Parathyroid adenoma (tissue), 2 donors: ENCODE measurements at regions not wholly inside any gene's neighbourhood (a gene's known extent, or its start where the extent isn't known, plus 50 kb on each side); places are given as distances from the start of the nearest gene placed in this dataset.

ENCODE experiments used
- H2AFZ ChIP-seq: fragments of 300-600 bp; sonication (generic); one replicate; pipeline ENCODE4 v1.7.0; 2017; ENCODE audit warnings: antibody characterized with exemption, mild to moderate bottlenecking
- H3K27ac ChIP-seq: fragments of 300-600 bp; sonication (generic); one replicate; pipeline ENCODE4 v1.7.0; 2017
- H3K27me3 ChIP-seq: fragments of 300-600 bp; sonication (generic); one replicate; pipeline ENCODE4 v1.7.0; 2017; ENCODE audit warnings: low read length; ENCODE audit not compliant: control insufficient read depth, insufficient read depth
- H3K36me3 ChIP-seq: fragments of 300-600 bp; sonication (generic); one replicate; pipeline ENCODE4 v1.7.0; 2017; ENCODE audit warnings: low read length; ENCODE audit not compliant: control insufficient read depth, insufficient read depth
- H3K4me1 ChIP-seq: fragments of 300-600 bp; sonication (generic); one replicate; pipeline ENCODE4 v1.7.0; 2017; ENCODE audit warnings: control low read depth
- H3K4me2 ChIP-seq: fragments of 300-600 bp; sonication (generic); one replicate; pipeline ENCODE4 v1.7.0; 2017; ENCODE audit warnings: low read length
- H3K4me3 ChIP-seq: fragments of 300-600 bp; sonication (generic); one replicate; pipeline ENCODE4 v1.7.0; 2017; ENCODE audit warnings: low read depth, low read length
- H3K79me2 ChIP-seq: fragments of 300-600 bp; sonication (generic); one replicate; pipeline ENCODE4 v1.7.0; 2017; ENCODE audit warnings: control low read depth
- H3K9ac ChIP-seq: fragments of 300-600 bp; sonication (generic); one replicate; pipeline ENCODE4 v1.7.0; 2017; ENCODE audit warnings: mild to moderate bottlenecking
- H3K9me3 ChIP-seq: fragments of 300-600 bp; sonication (generic); one replicate; pipeline ENCODE4 v1.7.0; 2017; ENCODE audit warnings: low read length; ENCODE audit not compliant: control insufficient read depth
- TF ChIP-seq, protein P1 (sequence below): fragments of 300-600 bp; sonication (generic); IDR thresholded peaks from one replicate; pipeline ENCODE4 v1.7.0; 2017; ENCODE audit warnings: antibody characterized with exemption, mild to moderate bottlenecking
- donor health status: primary hyperparathyroidism.

DNA sequence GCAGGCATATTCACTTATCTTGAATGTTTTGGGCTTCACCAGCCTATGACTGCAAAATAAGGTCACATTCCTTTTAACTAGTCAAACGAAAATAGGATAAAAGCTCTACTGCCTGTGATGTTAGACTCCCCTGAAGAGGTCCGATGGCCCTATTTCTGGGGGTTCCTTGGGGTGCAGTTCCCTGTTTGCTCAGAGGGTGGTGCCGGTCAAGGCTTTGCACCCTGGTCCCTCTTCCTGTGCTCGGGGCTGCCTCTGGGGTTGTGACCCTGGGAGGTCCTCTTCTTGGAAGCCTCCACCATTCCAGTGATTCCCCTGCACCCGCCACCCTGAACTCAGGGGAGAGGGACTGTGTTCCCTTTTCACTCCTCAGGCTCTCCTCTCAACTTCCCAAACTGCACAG is 86.7 kb upstream of the ANKRD34C start:
- Histone ChIP-seq H3K79me2 (no peaks in the 10 kb centered on the region), H2AFZ (no peak overlapping the region), H3K9me3 (no peaks in the 10 kb centered on the region), H3K9ac (no peak overlapping the region), H3K36me3 (no peaks in the 10 kb centered on the region), H3K4me1 (no peaks in the 10 kb centered on the region), H3K4me3 (no peak overlapping the region), H3K27ac (no peak overlapping the region), H3K27me3 (no peaks in the 10 kb centered on the region), H3K4me2 (no peak overlapping the region)
- TF ChIP-seq, protein P1, sequence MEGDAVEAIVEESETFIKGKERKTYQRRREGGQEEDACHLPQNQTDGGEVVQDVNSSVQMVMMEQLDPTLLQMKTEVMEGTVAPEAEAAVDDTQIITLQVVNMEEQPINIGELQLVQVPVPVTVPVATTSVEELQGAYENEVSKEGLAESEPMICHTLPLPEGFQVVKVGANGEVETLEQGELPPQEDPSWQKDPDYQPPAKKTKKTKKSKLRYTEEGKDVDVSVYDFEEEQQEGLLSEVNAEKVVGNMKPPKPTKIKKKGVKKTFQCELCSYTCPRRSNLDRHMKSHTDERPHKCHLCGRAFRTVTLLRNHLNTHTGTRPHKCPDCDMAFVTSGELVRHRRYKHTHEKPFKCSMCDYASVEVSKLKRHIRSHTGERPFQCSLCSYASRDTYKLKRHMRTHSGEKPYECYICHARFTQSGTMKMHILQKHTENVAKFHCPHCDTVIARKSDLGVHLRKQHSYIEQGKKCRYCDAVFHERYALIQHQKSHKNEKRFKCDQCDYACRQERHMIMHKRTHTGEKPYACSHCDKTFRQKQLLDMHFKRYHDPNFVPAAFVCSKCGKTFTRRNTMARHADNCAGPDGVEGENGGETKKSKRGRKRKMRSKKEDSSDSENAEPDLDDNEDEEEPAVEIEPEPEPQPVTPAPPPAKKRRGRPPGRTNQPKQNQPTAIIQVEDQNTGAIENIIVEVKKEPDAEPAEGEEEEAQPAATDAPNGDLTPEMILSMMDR, result no peak

DNA sequence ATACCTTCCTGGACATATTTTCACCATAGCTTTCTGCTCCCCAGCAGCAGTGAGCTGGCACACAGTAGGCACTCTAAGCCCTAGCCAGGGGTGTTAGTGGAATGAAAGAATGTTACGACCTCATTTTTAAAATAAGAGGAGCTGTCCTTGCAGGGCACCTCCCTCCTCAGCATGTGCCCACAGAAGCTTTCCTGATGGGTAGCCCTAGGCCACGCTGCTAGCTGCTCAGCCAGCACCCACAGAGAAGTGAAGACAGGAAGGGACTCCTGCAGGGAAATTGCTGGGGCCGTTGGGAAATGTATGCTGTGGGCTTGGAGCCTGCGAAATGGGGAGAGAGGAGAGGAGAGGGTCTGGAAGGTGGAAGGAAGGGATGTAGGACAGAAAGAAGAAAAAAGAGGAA is 87.3 kb upstream of the ANKRD34C start:
- H3K4me1 ChIP-seq, result no peaks in the 10 kb centered on the region
- no peaks in the 10 kb centered on the region for H3K9me3 ChIP-seq
- H3K27ac ChIP-seq, result no peak overlapping the region
- no peaks in the 10 kb centered on the region for H3K36me3 ChIP-seq
- H3K27me3 ChIP-seq, result no peaks in the 10 kb centered on the region
- no peak overlapping the region for H2AFZ ChIP-seq
- H3K79me2 ChIP-seq, result no peaks in the 10 kb centered on the region
- H3K4me3 ChIP-seq, result no peak overlapping the region
- no peak overlapping the region for H3K4me2 ChIP-seq
- no peak overlapping the region for H3K9ac ChIP-seq
- TF ChIP-seq, protein P1, result no peak

DNA sequence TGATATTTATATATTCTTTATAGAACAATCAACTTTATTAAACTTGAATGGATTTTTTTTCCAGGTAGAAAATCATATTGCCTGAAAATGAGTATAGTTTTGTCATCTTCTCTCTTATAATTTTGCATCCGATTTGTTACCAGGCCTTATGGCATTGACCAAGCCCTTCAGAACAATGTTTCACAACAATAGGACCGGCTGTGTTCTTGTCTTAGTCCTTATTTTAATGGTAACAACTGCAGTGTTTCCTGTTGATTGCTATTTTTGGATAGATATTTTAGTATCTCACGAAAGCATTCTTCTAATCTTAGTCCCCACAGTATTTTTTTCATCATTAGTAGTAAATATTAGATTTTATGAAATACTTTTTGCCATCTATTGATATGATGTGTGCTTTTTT is 88.1 kb upstream of the ANKRD34C start:
- H3K27ac ChIP-seq, result no peak overlapping the region
- H3K36me3 ChIP-seq, result no peaks in the 10 kb centered on the region
- TF ChIP-seq, protein P1, result no peak
- no peak overlapping the region for H3K4me3 ChIP-seq
- no peak overlapping the region for H3K4me2 ChIP-seq
- no peaks in the 10 kb centered on the region for H3K9me3 ChIP-seq
- H3K9ac ChIP-seq, result no peak overlapping the region
- H3K79me2 ChIP-seq, result no peaks in the 10 kb centered on the region
- no peaks in the 10 kb centered on the region for H3K4me1 ChIP-seq
- H3K27me3 ChIP-seq, result no peaks in the 10 kb centered on the region
- no peak overlapping the region for H2AFZ ChIP-seq

DNA sequence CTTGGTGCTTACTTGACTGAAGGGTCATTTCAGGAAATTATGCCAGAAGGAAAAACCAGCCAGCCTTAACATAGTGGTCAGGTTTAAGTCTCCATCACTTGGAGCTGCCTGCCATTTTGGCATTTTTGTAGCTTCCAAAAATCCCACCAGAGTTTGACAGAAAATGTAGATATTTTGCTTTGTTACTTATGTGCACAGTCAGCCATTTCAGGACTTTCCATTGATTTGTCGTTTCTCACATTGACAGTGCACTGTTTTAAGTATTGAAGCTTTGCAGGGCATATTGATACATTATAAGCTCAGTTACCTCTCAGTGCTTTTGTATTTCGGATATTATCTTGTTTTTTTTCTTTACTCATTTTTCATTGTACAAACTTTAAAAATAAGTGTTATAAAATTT is 89.0 kb upstream of the ANKRD34C start:
- Histone ChIP-seq H3K9ac (no peak overlapping the region), H3K27me3 (no peaks in the 10 kb centered on the region), H3K27ac (no peak overlapping the region), H3K4me3 (no peak overlapping the region), H2AFZ (no peak overlapping the region), H3K4me1 (no peaks in the 10 kb centered on the region), H3K4me2 (no peak overlapping the region), H3K36me3 (no peaks in the 10 kb centered on the region), H3K9me3 (no peaks in the 10 kb centered on the region), H3K79me2 (no peaks in the 10 kb centered on the region)
- TF ChIP-seq, protein P1, result no peak

DNA sequence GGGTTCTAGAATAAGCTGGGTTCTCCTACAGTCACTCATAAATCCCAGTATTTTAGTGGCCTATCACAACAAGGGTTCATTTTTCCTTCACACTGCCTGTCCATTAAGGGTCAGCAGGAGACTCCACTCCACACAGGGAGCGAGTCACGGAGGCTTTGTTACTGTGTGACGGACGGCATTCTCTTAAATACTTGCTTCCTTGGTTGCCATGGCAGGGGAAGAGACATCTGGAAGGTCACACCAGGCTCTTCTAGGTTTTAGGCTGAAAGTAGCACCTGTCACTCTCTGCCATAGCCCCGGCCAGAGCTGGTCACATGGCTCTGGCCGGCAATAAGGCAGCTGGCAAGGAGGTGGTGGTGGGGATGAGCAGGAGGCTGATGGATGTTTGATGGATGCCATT is 89.4 kb upstream of the ANKRD34C start:
- H3K4me1 ChIP-seq, result no peaks in the 10 kb centered on the region
- H3K27me3 ChIP-seq, result no peaks in the 10 kb centered on the region
- H3K79me2 ChIP-seq, result no peaks in the 10 kb centered on the region
- no peak overlapping the region for H3K27ac ChIP-seq
- no peak overlapping the region for H3K9ac ChIP-seq
- no peaks in the 10 kb centered on the region for H3K9me3 ChIP-seq
- TF ChIP-seq, protein P1, result no peak
- H2AFZ ChIP-seq, result no peak overlapping the region
- no peaks in the 10 kb centered on the region for H3K36me3 ChIP-seq
- no peak overlapping the region for H3K4me2 ChIP-seq
- H3K4me3 ChIP-seq, result no peak overlapping the region
